Activated CD8-positive, alpha-beta T cell treated with anti-CD3 and anti-CD28 coated beads for 36 hours (primary cell): ENCODE measurements at regions not wholly inside any gene's neighbourhood (a gene's known extent, or its start where the extent isn't known, plus 50 kb on each side); places are given as distances from the start of the nearest gene placed in this dataset.

Experiments used
- ATAC-seq: fragments of 200-7000 bp; cut with Tn5 transposase; one replicate; pipeline ENCODE4 v1.10.0; 2021; ENCODE audit warnings: mild to moderate bottlenecking, moderate library complexity
- CTCF ChIA-PET: fragments of 350-600 bp; sonication (Branson Sonifier 250); formaldehyde crosslinking; loops from one replicate; lab custom pipeline; 2021; ENCODE audit warnings: antibody characterized with exemption; lab: Charles Lee
- POLR2A ChIA-PET: fragments of 350-600 bp; sonication (Branson Sonifier 250); formaldehyde crosslinking; loops from one replicate; lab custom pipeline; 2021; ENCODE audit warnings: antibody characterized with exemption; lab: Charles Lee
- DNase-seq: peaks from one replicate; pipeline ENCODE4 v3.0.0-alpha.2; 2020
- H3K27ac Mint-ChIP-seq: one replicate; pipeline ENCODE4 v1.8.0; 2021; ENCODE audit warnings: mild to moderate bottlenecking, mixed read lengths
- H3K27me3 Mint-ChIP-seq: one replicate; pipeline ENCODE4 v1.8.0; 2021; ENCODE audit warnings: mixed read lengths
- H3K36me3 Mint-ChIP-seq: one replicate; pipeline ENCODE4 v1.8.0; 2021; ENCODE audit warnings: low read depth, mixed read lengths
- H3K4me1 Mint-ChIP-seq: one replicate; pipeline ENCODE4 v1.8.0; 2021; ENCODE audit warnings: low read depth, mixed read lengths
- H3K4me3 Mint-ChIP-seq: one replicate; pipeline ENCODE4 v1.8.0; 2021; ENCODE audit warnings: mild to moderate bottlenecking, moderate library complexity, mixed read lengths
- H3K9me3 Mint-ChIP-seq: one replicate; pipeline ENCODE4 v1.8.0; 2021; ENCODE audit warnings: mixed read lengths
- CTCF ChIP-seq: fragments of 200-600 bp; IDR thresholded peaks from one replicate; pipeline ENCODE4 v1.8.0; 2022; ENCODE audit warnings: antibody characterized with exemption, mild to moderate bottlenecking
- intact Hi-C: fragments of 100-400 bp; cut with micrococcal nuclease; formaldehyde crosslinking; loops from one replicate; pipeline ENCODE4 v1.10.0; 2022

DNA sequence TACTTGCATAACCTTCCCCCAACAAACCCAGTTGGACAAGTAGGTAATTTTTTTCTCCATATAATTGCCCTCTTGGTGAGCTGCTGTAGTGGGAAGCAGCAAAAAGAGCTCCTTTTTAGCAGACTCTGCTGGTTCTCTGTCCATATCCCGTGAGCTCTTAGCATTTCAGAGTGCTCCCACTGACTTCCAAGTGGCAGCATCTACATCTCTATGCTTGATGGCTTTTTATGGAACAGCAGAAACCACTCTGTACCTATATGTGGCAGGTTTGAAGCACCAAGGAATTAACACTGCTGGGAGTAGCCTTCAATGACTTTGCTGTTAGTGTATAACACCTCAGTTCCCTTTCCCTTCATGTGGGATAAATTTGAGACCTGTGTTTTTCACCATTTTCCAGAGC lies 168.4 kb upstream of the NHS start:
- no peak for ATAC-seq
- intact Hi-C loops = no loop called here
- no peaks in the 10 kb centered on the region for H3K36me3 Mint-ChIP-seq
- no peak overlapping the region for H3K4me3 Mint-ChIP-seq
- no peaks in the 10 kb centered on the region for H3K4me1 Mint-ChIP-seq
- no peaks in the 10 kb centered on the region for H3K9me3 Mint-ChIP-seq
- no peak overlapping the region for H3K27ac Mint-ChIP-seq
- H3K27me3 Mint-ChIP-seq = peaks cover 1% of the 10 kb centered on the region
- ChIA-PET CTCF (no interaction called here), POLR2A (no interaction called here)
- no peak for TF ChIP-seq CTCF
- DNase-seq = no peak

- DNase-seq (no peak), ATAC-seq (no peak)
- POLR2A ChIA-PET = no interaction called here
- H3K27ac Mint-ChIP-seq = no peak overlapping the region
- CTCF ChIA-PET = no interaction called here
- no peaks in the 10 kb centered on the region for H3K9me3 Mint-ChIP-seq
- no peak overlapping the region for H3K4me3 Mint-ChIP-seq
- peaks cover 12% of the 10 kb centered on the region for H3K27me3 Mint-ChIP-seq
- H3K36me3 Mint-ChIP-seq = no peaks in the 10 kb centered on the region
- no peaks in the 10 kb centered on the region for H3K4me1 Mint-ChIP-seq
- TF ChIP-seq CTCF = no peak
- intact Hi-C loops = no loop called here
Measured at GRCh38 chrX:17214962-17215361, 160.0 kb upstream of the NHS start.

DNA sequence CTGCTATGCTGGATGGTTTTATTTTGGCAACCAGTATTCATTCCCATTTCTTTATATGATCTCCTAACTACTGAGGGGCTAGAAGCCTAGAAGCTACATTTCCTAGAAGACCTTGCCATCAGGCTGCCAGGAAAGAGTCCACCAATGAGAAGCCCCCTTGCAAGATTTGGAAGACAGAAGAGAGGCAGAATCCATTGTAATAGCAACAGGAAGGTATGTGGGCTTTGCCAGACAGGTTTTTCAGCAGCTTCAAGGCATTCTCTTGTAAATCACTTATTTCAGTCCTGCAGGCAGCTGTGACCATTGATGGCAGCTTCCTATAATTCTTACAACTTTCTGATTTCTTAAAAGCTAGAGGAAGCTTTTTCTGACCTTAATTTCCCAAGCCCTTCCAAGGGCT lies 148.3 kb upstream of the NHS start:
- POLR2A ChIA-PET = no interaction called here
- no peaks in the 10 kb centered on the region for H3K36me3 Mint-ChIP-seq
- DNase-seq (no peak), ATAC-seq (no peak)
- no peaks in the 10 kb centered on the region for H3K9me3 Mint-ChIP-seq
- intact Hi-C loops = no loop called here
- no peaks in the 10 kb centered on the region for H3K27me3 Mint-ChIP-seq
- no peaks in the 10 kb centered on the region for H3K4me1 Mint-ChIP-seq
- CTCF ChIA-PET = no interaction called here
- no peak overlapping the region for H3K4me3 Mint-ChIP-seq
- no peak for TF ChIP-seq CTCF
- H3K27ac Mint-ChIP-seq = no peak overlapping the region

DNA sequence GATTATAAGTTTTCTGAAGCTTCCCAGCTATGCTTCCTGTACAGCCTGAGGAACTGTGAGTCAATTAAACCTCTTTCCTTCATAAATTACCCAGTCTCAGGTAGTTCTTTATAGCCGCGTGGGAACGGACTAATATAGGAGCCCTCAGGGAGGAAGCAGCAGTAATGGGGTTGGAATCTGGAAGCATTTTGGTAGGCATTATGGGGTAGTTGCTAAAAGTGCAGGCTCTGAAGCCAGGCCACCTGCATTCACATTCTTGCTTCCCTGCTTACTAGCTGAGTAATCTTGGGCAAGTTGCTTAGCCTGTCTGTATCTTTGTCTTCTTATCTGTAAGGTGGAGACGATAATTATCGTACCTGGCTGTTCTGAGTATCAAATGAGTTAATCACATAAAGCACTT lies 137.9 kb upstream of the NHS start:
- DNase-seq (no peak), ATAC-seq (no peak)
- CTCF ChIA-PET = no interaction called here
- intact Hi-C loops = no loop called here
- Mint-ChIP-seq H3K36me3 (no peaks in the 10 kb centered on the region), H3K4me1 (no peaks in the 10 kb centered on the region), H3K27ac (no peak overlapping the region), H3K9me3 (no peaks in the 10 kb centered on the region), H3K4me3 (no peak overlapping the region), H3K27me3 (no peaks in the 10 kb centered on the region)
- no peak for TF ChIP-seq CTCF
- POLR2A ChIA-PET = no interaction called here

DNA sequence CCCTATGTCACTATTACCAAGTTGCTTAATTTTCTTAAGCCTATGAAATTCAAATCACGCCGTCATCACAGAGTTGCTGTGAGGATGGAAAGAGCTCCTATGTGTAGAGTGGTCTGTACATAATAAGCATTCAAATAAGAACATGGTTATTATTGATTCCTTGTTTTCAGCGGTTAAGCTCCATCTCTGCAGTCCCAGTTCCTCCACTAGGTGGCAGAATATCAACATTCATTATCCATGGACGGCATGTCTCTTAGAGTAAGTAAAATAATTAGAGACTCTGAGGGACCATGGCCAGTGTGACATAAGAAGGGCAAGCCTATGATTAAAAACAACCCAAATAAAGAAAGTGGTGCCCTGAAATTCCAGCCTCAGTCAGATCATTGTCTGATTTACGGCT lies 132.5 kb upstream of the NHS start:
- intact Hi-C loops = loop anchor here (5.0 to 10.0 kb wide), 2 partner anchors 345 to 452 kb away; no protein-coding TSS in a partner anchor
- TF ChIP-seq CTCF = peak; percentile 40
- Mint-ChIP-seq H3K9me3 (no peaks in the 10 kb centered on the region), H3K4me3 (no peak overlapping the region), H3K27ac (no peak overlapping the region), H3K36me3 (no peaks in the 10 kb centered on the region), H3K4me1 (no peaks in the 10 kb centered on the region), H3K27me3 (no peaks in the 10 kb centered on the region)
- DNase-seq = peak; percentile 49
- no peak for ATAC-seq
- POLR2A ChIA-PET = no interaction called here
- CTCF ChIA-PET = interaction anchor here (0.7 to 1.6 kb wide), 7 partner anchors 8 to 448 kb away, joined by 3 to 5 read pairs (median 3); no protein-coding TSS in a partner anchor
